ENCODE measurements at regions not wholly inside any gene's neighbourhood (a gene's known extent, or its start where the extent isn't known, plus 50 kb on each side); places are given as distances from the start of the nearest gene placed in this dataset.

- POLR2A ChIA-PET = no interaction called here
- peak; percentile 89 for DNase-seq (ENCODE audit: unreplicated experiment)
- Mint-ChIP-seq H3K9me3 (ENCODE audit: unreplicated experiment) (no peaks in the 10 kb centered on the region), H3K36me3 (ENCODE audit: insufficient read depth, unreplicated experiment) (peaks cover 6% of the 10 kb centered on the region), H3K27me3 (ENCODE audit: insufficient read depth, unreplicated experiment) (no peaks in the 10 kb centered on the region), H3K4me1 (ENCODE audit: insufficient read depth, unreplicated experiment) (peaks cover 9% of the 10 kb centered on the region), H3K4me3 (ENCODE audit: unreplicated experiment) (no peak overlapping the region), H3K27ac (ENCODE audit: low read depth, unreplicated experiment) (no peak overlapping the region)
- BruUV-seq (replicated peaks) = no TSS peak
- CTCF ChIA-PET = no interaction called here
- TF ChIP-seq, protein P1, sequence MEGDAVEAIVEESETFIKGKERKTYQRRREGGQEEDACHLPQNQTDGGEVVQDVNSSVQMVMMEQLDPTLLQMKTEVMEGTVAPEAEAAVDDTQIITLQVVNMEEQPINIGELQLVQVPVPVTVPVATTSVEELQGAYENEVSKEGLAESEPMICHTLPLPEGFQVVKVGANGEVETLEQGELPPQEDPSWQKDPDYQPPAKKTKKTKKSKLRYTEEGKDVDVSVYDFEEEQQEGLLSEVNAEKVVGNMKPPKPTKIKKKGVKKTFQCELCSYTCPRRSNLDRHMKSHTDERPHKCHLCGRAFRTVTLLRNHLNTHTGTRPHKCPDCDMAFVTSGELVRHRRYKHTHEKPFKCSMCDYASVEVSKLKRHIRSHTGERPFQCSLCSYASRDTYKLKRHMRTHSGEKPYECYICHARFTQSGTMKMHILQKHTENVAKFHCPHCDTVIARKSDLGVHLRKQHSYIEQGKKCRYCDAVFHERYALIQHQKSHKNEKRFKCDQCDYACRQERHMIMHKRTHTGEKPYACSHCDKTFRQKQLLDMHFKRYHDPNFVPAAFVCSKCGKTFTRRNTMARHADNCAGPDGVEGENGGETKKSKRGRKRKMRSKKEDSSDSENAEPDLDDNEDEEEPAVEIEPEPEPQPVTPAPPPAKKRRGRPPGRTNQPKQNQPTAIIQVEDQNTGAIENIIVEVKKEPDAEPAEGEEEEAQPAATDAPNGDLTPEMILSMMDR (IDR thresholded peaks at IDR 0.05; ENCODE audit: unreplicated experiment) = no peak
- intact Hi-C loops (cut with micrococcal nuclease) = loop anchor here (5.0 kb wide), 1 partner anchor 392 kb away; no protein-coding TSS in a partner anchor
Observed at GRCh38 chr6:19410481-19410880, 426.7 kb upstream of the ID4 start.

GRCh38 chr6:19413323-19413722, 423.8 kb upstream of the ID4 start:
- ChIA-PET CTCF (interaction anchor here (1.3 kb wide), 1 partner anchor 12 kb away, joined by 6 read pairs; no protein-coding TSS in a partner anchor), POLR2A (interaction anchor here (0.9 kb wide), 1 partner anchor 124 kb away, joined by 3 read pairs; no protein-coding TSS in a partner anchor)
- Mint-ChIP-seq H3K27me3 (ENCODE audit: insufficient read depth, unreplicated experiment) (no peaks in the 10 kb centered on the region), H3K36me3 (ENCODE audit: insufficient read depth, unreplicated experiment) (peaks cover 4% of the 10 kb centered on the region), H3K9me3 (ENCODE audit: unreplicated experiment) (no peaks in the 10 kb centered on the region), H3K4me1 (ENCODE audit: insufficient read depth, unreplicated experiment) (peaks cover 16% of the 10 kb centered on the region), H3K27ac (ENCODE audit: low read depth, unreplicated experiment) (no peak overlapping the region), H3K4me3 (ENCODE audit: unreplicated experiment) (no peak overlapping the region)
- intact Hi-C loops (cut with micrococcal nuclease) = loop anchor here (5.0 kb wide), 1 partner anchor 389 kb away; no protein-coding TSS in a partner anchor
- DNase-seq (ENCODE audit: unreplicated experiment) = peak; percentile 65
- BruUV-seq (replicated peaks) = no TSS peak
- TF ChIP-seq, protein P1 (IDR thresholded peaks at IDR 0.05; ENCODE audit: unreplicated experiment) = no peak

GRCh38 chr6:19415605-19416326, 421.4 kb upstream of the ID4 start:
- intact Hi-C loops (cut with micrococcal nuclease) = loop anchor here (2.0 kb wide), 1 partner anchor 57 kb away; no protein-coding TSS in a partner anchor
- TF ChIP-seq, protein P1 (IDR thresholded peaks at IDR 0.05; ENCODE audit: unreplicated experiment) = no peak
- Mint-ChIP-seq H3K36me3 (ENCODE audit: insufficient read depth, unreplicated experiment) (peaks cover 6% of the 10 kb centered on the region), H3K9me3 (ENCODE audit: unreplicated experiment) (no peaks in the 10 kb centered on the region), H3K27ac (ENCODE audit: low read depth, unreplicated experiment) (peak overlapping the region; percentile 67), H3K4me3 (ENCODE audit: unreplicated experiment) (no peak overlapping the region), H3K27me3 (ENCODE audit: insufficient read depth, unreplicated experiment) (no peaks in the 10 kb centered on the region), H3K4me1 (ENCODE audit: insufficient read depth, unreplicated experiment) (peaks cover 11% of the 10 kb centered on the region)
- POLR2A ChIA-PET = interaction anchor here (0.6 kb wide), 1 partner anchor 598 kb away, joined by 3 read pairs; no protein-coding TSS in a partner anchor
- no TSS peak for BruUV-seq (replicated peaks)
- CTCF ChIA-PET = no interaction called here
- peak; percentile 47 for DNase-seq (ENCODE audit: unreplicated experiment)

GRCh38 chr6:19416811-19417210, 420.4 kb upstream of the ID4 start:
- ChIA-PET POLR2A (interaction anchor here (2.2 kb wide), 1 partner anchor 49 kb away, joined by 7 read pairs; no protein-coding TSS in a partner anchor), CTCF (no interaction called here)
- H3K27ac Mint-ChIP-seq (ENCODE audit: low read depth, unreplicated experiment) = no peak overlapping the region
- TF ChIP-seq, protein P1 (IDR thresholded peaks at IDR 0.05; ENCODE audit: unreplicated experiment) = no peak
- no peak for DNase-seq (ENCODE audit: unreplicated experiment)
- intact Hi-C loops (cut with micrococcal nuclease) = loop anchor here (2.0 kb wide), 1 partner anchor 56 kb away; no protein-coding TSS in a partner anchor
- H3K9me3 Mint-ChIP-seq (ENCODE audit: unreplicated experiment) = no peaks in the 10 kb centered on the region
- peaks cover 11% of the 10 kb centered on the region for H3K4me1 Mint-ChIP-seq (ENCODE audit: insufficient read depth, unreplicated experiment)
- H3K27me3 Mint-ChIP-seq (ENCODE audit: insufficient read depth, unreplicated experiment) = no peaks in the 10 kb centered on the region
- H3K4me3 Mint-ChIP-seq (ENCODE audit: unreplicated experiment) = no peak overlapping the region
- no TSS peak for BruUV-seq (replicated peaks)
- peaks cover 6% of the 10 kb centered on the region for H3K36me3 Mint-ChIP-seq (ENCODE audit: insufficient read depth, unreplicated experiment)

Data from MCF 10A (cell line).